Neural cell (in vitro differentiated cells): ENCODE measurements at regions not wholly inside any gene's neighbourhood (a gene's known extent, or its start where the extent isn't known, plus 50 kb on each side); places are given as distances from the start of the nearest gene placed in this dataset.

Experiments used
- CTCF ChIP-seq: fragments of 450-650 bp; IDR thresholded peaks from 2 replicates; pipeline ENCODE4 v1.5.1; 2014; ENCODE audit warnings: antibody characterized with exemption, mild to moderate bottlenecking, moderate library complexity; ENCODE audit not compliant: poor library complexity, severe bottlenecking
- EZH2 ChIP-seq: fragments of 200-600, 300-800 bp; shearing (Covaris generic), sonication (generic); IDR thresholded peaks from 2 replicates; pipeline ENCODE4 v1.6.1; 2014; ENCODE audit warnings: antibody characterized with exemption, low read length, borderline replicate concordance, mild to moderate bottlenecking; ENCODE audit not compliant: insufficient read depth, poor library complexity, severe bottlenecking

DNA sequence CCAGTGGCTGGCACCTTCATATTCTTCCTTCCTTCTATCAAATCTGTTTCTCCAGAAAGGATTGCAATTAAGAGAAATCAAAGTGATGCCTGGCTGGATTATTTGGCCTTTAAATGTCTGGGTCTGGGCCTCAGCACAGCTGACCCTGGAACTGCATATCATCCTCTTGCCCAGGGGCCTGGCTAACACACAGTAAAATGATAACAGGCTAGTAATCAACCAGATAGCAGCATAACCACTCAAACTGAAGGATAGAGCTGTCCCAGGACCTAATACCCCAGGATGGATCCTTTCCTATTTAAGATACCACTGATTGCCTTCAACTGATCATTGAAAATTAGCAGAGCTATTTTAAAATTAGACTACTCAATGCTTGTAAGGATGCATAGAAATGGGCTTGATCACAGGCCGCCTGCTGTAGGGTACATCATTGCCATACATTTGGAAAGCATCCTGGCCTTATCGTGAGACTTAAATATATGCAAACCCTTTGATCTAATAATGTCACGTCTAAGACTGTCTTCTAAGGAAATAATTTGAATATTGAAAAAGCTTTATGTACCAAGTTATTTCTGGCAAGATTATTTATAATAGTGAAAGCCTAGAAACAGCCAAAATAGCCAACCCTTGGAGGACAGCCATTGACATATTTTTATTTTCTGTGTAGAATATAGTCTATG, 144.0 kb upstream of the CHST15 start:
- TF ChIP-seq CTCF (no peak), EZH2 (no peak)
